ENCODE measurements at regions not wholly inside any gene's neighbourhood (a gene's known extent, or its start where the extent isn't known, plus 50 kb on each side); places are given as distances from the start of the nearest gene placed in this dataset.
"Not testable (repeated sequence)": the region's sequence is repeated elsewhere in the genome, so short reads cannot be mapped to it uniquely, and the experiment has no call there.

DNA sequence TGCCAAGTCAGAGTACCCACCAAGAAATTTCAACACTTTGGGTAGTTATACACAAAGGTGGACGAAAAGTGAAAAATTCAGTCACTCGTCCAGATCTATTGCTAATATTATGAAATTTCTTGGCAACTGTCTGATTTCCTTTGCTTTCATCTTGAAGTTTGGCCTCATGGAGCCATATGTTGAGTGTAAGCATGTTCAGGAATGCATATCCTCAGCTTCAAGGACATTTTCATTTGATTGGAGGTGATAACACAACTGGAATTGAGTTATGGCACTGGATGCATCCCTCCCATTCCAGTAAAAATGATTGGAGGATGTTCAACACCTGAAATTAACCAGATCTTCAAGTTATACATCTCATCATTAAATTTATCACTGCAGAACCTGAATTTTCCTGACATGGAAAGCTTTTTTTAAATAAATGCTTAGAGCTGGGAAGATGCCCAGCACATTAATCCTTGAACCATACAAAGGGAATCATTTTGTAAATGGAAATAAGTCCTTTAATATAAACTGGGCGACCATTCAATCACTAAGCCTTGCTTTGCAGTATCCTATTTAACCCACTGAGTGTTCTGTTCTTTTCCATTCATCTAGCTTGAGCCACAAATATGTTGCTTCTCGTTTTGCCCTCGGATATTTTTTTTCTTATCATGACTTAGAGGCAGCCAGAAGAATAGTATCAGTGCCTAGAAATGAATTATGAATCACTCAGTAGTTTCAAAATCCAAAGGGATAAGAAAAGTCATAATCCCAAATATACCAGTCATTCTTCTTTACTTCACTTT, 273.7 kb upstream of the PIK3R1 start:
- DNase-seq (ENCODE audit: low spot score): no peak

DNA sequence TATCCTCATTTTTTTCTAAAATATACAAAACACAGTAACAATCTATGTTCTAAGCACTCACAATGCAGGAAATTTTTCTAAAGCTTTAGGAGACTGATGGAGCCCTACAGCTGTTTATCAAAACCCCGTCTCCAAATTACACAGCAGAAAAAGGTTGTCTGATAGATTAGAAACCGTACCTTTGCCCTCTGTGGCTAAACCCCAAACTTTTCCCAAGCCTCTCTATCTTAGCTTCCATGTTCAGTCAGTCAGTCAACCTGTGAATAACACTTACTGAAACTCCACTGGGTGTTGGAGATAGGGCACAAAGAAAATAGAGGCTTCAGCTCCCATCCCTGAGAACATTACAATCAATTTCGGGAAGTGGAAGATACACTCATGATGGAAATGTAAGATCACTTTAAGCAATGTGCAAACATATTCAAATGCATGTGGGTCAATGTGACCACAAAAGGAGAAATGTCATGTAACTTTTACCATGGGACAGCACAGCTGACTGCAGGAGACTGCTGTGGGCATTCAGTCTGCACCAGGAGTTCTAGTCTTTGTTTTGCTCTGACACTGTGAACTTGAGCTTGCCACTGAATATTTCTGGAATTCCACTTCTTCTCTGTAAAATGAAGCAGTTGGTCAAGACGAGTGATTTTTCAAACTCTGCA, 279.5 kb upstream of the PIK3R1 start:
- DNase-seq (ENCODE audit: low spot score): no peak

DNA sequence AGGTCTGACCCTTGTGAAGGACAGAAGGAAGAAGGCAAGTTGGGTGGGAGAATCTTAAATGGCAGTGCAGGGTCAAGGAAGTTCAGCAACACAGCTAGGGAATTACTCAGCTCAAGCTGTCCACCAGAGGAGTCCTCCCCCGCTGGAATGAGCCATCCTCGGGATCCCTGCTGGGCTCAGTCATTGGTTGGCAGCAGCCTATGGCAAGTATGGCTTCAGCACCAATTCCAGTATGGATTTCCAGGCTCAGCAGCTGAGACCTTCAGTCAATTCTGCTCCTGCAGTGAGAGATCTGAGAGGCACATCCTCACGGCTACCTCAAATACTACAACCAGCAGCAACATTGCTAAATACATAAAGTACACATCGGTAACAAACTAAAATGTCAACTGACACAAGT, 280.6 kb upstream of the PIK3R1 start:
- no peak for DNase-seq (ENCODE audit: low spot score)

DNA sequence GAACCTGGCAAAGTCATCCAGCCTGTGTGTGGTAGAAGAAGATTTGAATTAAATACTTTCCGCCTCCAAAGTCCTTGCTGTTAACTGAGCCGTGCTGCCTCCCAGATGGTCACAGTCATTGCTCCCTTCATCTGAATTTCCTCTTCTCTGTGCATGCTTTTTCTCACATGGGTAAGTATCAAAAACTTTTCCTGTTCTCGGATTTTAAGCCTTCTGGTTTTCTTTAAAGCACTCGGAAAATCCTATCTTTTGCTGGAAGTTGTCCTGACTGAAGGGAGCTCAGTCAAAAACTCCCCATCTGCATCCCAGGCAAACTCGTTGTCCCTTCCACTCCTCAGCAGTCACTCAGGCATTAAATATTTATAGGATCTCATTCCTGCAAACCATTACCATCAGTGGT, 290.0 kb upstream of the PIK3R1 start:
- no peak for DNase-seq (ENCODE audit: low spot score)

DNA sequence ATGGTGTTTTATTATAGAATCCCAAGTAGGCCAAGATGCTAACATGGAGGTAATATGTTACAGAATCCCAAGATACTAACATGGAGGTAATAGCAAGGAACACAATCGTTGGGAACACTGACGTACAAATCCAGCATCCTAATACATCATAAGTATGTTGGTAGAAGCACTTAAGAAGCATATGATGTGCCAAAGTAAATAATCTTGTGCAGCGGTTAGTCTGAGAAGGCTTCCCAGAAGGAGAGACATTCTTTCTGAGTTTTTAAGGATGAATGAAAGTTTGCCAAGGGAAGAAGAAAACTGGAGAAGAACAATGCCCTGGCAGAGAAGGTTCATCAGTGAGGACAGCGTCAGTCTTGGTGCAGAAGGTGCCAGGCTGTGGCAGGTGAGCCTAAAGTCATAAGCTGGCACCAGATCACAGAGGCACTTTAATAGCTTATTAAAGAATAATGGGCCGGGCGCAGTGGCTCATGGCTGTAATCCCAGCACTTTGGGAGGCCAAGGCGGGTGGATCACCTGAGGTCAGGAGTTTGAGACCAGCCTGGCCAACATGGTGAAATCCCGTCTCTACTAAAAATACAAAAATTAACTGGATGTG, 294.5 kb upstream of the PIK3R1 start:
- DNase-seq (ENCODE audit: low spot score): no peak

DNA sequence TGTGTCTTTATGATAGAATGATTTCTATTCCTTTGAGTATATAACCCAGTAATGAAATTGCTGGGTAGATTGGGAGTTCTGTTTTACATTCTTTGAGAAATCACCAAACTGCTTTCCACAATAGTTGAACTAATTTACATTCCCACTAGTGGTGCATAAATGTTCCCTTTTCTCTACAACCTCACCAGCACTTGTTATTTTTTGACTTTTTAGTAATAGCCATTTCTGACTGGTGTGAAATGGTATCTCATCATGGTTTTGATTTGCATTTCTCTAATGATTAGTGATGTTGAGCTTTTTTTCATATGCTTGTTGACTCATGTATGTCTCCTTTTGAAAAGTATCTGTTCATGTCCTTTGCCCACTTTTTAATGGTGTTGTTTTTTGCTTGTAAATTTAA, 296.0 kb upstream of the PIK3R1 start:
- not testable (repeated sequence) for DNase-seq (ENCODE audit: low spot score)

DNA sequence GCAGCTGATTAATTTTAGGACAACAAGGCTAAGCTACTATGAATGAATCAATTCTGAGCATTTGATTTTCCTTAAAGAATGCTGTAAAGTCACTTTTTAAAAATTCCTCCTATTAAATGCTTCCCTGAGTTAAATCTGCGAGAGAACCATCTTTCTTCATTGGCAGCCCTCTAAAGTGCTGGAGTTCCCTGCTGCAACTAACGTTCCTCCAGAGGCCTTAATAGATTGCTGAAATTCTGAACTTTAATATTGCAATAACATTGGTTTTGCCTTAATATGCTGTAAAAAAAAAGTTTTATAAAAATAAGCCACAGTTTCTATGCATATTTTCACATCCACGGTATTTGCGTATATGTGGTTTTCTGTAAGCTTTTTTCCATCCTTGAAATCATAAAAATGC, 298.0 kb upstream of the PIK3R1 start:
- no peak for DNase-seq (ENCODE audit: low spot score)

DNA sequence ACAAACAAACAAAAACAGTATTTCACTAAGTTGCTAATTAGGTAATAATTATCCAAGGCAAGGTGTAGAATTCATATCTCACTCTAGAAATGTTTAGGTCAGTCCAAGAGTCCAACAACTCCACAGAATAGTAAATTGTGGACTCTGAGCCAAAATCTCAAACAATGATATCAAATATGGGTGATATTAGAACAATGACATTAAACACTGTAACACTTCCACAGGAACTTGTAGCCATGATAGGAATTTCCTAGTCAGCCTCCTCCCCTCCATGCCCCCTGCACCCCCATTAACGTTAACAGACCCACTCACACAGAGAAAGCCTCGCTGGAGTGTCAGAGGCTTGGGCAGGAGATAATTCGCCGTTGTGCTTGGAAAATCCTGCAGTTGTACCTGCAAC, 305.0 kb upstream of the PIK3R1 start:
- no peak for DNase-seq (ENCODE audit: low spot score)

DNA sequence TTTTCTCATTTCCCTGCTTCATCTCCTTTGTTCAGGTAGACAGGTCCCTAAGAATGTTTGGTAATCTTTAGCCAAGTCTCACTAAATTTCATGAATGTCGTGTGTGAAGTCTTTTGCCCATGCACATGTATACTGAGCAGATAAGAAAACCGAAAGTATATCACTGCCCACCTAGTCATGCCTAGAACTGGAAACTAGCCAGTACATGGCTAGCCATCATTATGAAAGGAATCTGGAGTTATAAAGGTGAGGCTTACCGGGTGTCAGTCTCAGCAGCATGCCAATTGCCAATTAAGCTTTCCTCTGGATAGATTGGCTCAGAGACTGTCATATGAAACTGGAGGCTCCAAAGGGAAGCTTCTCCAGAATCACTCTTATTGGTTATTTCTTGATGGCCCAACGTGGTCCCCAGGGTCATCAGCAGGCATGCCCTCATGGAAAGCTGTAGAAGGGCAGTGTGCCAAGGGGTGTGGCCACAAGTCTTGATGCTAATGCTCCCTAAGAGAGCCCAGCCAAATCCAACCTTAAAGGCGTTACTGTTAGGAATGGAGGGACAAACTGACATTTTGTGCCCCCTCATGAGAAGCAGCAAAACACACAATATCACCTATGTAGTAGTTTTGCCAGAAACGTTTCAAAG, 307.3 kb upstream of the PIK3R1 start:
- no peak for DNase-seq (ENCODE audit: low spot score)

DNA sequence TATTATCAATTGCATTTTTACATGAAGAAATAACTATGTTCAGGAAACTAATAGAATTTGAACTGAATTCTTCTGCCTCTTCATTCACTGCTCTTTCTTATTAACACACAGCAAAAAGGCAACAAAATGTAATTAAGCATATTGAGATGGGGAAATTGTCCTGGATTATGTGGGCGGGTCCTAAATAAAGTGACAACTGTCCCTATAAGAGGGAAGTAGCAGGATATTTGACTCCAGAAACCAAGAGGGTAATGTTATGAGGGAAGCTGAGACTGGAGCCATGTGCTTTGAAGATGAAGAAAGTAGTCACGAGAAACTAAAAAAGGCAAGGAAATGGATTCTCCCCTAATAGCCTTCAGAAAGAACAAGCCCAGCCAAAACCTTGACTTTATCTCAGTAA, 311.2 kb upstream of the PIK3R1 start:
- DNase-seq (ENCODE audit: low spot score): no peak

DNA sequence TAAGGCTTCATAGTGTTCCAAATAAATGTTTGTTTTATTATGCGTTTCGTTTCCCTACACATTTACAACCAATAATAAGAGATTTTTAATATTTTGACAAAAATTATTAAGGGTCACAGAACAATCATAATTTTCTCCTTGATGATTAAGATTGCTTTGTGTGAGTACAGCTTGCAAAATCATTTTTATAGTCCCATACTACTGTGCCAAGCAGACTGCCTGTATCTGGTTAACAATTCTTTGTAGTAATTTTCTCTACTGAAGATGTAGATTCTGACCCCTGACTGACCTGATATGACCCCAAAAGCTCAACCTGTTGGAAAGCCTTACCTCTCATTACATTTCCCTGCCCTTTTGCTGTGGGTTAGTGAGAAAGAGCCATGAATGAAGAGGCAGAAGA, 311.9 kb upstream of the PIK3R1 start:
- no peak for DNase-seq (ENCODE audit: low spot score)

DNA sequence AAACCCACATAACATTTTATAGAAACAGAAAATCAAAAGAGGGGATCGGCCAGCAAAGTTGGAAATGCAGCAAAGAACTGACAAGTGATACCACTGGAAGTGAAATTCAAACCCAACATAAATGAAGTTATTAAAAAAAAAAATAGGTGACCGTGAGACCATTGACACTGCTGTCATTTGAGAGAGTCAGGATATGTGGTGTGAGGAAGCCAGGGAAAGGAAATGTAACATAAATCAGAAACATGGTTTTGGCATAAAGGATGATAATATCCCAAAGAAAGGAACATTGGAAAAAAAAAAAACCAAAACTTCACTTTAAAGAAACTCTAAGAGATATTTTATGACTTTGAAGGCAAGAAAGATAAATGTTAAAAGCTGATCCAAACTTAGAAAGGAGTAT, 312.4 kb upstream of the PIK3R1 start:
- DNase-seq (ENCODE audit: low spot score): no peak

DNA sequence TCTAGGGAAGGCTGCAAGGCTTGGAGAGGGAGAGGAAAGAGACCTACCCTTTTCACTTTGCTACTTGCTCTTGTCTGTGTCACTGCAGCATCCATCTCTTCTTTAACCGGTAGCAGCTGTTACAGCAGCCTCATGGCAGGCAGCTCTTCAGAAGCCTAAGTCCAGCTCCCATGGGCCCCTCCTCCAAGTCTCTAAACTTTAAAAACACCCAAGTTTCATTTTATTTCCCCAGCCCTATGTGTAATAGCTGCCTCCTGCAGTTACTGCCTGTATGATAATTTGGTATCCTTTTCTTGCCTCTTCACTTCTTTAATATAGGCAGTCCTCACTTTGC, 313.1 kb upstream of the PIK3R1 start:
- DNase-seq (ENCODE audit: low spot score): no peak

DNA sequence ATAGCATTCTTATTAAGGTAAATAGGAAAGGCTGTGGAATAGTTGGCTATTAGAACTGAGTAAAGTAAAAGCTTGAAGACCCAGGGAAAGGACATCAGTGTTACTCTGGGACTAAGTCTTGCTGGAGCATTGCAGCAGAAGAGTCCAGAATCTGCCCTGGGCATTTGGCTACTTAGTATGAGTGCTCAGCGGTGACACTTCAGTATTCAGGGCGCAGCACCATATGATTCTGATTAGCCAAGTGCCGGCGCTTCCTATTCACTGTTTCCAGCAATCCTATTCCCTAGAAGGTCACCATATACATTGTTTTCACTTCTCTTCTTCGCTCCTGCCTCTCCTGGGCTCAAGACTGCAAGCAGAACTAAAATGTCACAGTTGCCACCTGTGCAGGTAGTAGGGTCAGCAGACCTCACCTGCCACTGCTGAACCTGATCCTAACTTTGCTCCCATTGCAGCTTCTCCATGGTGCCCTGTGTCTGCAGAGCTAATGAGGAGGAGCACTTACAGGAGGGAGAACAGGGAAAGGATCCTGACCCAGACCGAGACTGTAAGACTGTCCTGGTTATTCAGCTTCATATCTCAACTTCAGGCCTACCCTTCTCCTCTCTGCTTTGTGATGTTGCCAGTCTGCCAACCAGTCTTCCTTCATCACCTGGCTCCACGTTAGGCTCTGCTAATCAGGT, 313.6 kb upstream of the PIK3R1 start:
- no peak for DNase-seq (ENCODE audit: low spot score)

DNA sequence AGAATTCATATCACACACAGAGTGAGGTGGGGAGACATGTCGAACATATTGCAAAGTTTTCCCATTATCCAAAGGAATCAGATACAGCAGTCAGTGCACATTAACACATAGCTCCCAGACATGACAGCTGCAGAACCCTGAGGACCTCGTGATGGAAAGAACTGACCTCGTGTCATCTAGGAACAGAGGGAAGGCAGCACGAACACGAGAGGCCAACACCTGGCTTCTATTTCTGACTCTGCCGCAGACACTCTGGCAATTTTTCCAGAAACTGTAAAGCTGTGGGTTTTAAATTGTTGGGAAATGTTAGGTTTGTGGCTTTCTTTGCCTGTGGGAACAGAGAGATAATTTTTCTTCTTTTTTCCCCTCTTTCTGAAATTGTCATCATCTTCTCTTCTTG, 315.0 kb upstream of the PIK3R1 start:
- no peak for DNase-seq (ENCODE audit: low spot score)

DNA sequence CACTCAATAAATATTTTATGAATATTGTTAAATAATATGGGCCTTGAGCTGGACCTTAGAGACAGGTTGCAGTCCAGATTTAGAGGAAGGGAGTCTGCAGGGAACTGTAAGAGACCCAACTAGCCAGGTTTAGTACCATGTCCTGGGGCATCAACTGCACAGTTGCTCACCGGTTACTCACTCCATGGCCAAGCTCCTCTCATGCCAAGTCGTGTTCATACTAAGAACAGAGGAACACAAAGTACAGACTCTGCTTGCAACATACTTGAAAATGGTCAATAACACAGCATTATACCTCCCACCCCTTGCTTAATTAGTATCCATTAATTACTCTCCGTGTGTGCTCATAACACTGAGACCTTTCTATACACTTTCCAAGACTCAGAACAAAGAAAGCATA, 317.6 kb upstream of the PIK3R1 start:
- DNase-seq (ENCODE audit: low spot score): no peak

DNA sequence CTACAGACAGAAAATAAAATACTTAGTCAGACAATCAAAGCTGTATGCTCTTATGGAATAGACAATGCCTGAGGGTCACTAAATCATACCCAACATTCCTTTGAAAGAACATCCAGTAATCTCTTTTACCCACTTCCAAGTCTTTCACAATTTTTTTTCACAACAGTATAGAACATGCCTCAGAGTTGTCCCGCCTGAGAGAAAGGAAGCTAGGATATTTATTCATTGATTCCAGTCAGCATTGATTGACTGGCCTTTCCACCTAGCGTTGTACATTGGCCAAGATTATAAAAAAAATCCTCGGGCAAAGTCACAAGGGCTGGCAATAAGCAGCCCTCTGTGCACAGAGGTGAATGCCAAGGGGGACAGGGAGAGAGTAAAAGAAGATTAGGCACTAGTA, 318.1 kb upstream of the PIK3R1 start:
- DNase-seq (ENCODE audit: low spot score): no peak

DNA sequence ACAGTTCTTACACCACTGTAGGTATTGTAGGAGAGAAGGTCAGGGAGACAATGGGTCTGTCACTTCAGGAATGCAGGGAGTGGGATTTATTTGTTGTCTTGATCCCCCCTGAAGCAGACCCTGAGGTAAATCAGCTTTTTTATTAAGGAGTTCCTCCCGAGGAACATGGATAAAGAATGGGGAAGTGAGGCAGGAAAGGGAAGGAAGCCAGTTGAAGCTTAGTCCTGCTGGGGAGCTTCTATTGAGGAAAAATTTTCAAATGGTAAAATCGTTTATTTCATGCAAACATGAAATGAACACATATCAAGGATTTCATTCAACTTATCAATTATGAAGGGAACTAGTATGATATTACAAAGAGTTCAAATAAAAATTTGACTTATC, 318.6 kb upstream of the PIK3R1 start:
- DNase-seq (ENCODE audit: low spot score): no peak

DNA sequence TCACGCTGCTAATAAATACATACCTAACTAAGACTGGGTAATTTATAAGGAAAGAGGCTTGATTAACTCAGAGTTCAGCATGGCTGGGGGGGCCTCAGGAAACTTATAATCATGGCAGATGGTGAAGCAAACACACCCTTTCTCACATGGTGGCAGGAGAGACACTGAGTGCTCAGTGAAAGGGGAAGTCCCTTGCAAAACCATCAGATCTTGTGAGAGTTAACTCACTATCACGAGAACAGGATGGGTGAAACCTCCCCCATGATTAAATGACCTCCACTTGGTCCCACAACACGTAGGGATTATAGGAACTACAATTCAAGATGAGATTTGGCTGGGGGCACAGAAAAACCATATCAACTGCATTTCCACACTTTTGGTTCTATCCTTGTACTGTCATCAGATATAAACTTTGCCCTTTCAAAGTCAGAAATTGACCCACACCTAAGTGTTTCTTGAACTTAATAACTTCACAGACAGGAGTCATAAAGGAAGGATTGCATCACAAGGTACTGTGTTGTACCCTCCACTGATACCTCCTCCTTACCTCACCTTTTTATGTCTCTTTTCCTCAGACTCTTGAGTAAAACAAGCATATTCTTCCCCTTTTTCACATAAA, 319.1 kb upstream of the PIK3R1 start:
- no peak for DNase-seq (ENCODE audit: low spot score)

DNA sequence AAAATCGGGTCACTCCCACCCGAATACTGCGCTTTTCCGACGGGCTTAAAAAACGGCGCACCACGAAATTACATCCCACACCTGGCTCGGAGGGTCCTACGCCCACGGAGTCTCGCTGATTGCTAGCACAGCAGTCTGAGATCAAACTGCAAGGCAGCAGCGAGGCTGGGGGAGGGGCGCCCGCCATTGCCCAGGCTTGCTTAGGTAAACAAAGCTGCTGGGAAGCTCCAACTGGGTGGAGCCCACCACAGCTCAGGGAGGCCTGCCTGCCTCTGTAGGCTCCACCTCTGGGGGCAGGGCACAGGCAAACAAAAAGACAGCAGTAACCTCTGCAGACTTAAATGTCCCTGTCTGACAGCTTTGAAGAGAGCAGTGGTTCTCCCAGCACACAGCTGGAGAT, 325.7 kb upstream of the PIK3R1 start:
- not testable (repeated sequence) for DNase-seq (ENCODE audit: low spot score)

DNA sequence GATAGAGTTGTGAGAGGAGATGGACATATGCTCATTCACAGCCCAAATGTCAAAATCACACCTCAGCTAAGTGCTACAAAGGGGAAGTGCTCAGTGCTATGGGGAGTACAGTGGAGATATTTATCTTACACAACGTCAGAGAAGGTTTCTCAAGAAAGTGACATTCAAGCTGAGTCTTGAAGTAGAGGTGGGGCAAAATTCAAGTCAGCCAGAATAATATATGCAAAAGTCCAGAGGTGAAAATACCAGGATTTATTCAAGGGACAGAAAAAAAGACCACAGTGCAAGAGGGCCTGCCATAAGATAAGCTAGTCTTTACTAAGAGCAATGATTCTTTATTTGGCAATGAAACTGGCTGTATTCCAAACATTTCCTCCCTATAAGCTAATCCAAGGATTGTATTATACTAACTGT, 327.8 kb upstream of the PIK3R1 start:
- no peak for DNase-seq (ENCODE audit: low spot score)

DNA sequence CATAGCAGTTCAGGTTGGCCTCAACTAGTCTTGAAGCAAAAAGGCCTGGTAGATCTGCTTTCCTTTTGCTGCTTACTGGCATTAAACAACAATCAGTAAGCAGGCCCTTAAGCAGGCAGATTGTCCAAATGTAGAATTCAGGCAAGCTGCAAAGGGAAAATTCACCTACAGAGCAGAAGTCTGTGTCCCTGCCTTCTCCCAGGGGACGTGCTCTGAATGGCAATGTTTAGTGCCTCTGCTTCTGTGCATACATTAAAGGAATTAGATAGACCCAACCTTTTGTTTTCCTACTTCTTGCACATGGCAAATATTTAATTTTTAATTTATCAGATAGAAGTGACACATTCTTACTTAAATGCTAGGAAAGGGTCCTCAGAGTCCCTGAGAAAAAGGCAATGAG, 328.8 kb upstream of the PIK3R1 start:
- DNase-seq (ENCODE audit: low spot score): no peak
